ENCODE measurements at regions not wholly inside any gene's neighbourhood (a gene's known extent, or its start where the extent isn't known, plus 50 kb on each side); places are given as distances from the start of the nearest gene placed in this dataset.

GRCh38 chr18:1102848-1103247 lies 198.2 kb downstream of the ADCYAP1 start:
- FAIRE-seq: no peak
- TF ChIP-seq CTCF (IDR thresholded peaks at IDR 0.05; ENCODE audit: insufficient read depth, low read length, severe bottlenecking): no peak

DNA sequence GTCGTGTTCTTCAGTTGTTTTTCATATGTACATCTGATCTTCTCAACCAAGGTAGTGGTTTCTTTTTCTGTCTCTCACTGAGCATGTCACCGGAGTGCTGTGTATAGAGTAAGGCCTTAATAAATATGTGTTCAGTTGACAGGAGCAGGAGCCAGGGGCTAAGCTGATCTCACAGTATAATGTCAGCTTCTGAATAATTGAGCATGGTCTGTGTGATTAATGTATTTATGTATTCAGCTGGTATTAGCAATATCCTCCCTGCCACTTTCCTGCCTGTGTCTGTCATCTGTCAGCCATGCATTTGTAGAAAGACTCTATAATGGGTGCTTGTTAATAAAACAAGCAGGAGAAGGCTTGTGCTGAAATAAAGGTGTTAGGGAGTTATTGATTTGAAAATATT lies 198.9 kb downstream of the ADCYAP1 start:
- DNase-seq (ENCODE audit: low read depth): no peak
- Histone ChIP-seq H3K27me3 (ENCODE audit: control insufficient read depth, insufficient read depth, low read length) (no peaks in the 10 kb centered on the region), H3K4me3 (ENCODE audit: low read depth, low read length) (no peak overlapping the region), H3K36me3 (ENCODE audit: control insufficient read depth, insufficient read depth, low read length) (no peaks in the 10 kb centered on the region)
- no peak for FAIRE-seq
- no peak for TF ChIP-seq CTCF (IDR thresholded peaks at IDR 0.05; ENCODE audit: insufficient read depth, low read length, severe bottlenecking)

More at GRCh38 chr18:1102848-1103247, 198.2 kb downstream of the ADCYAP1 start:
- no peak overlapping the region for H3K4me3 ChIP-seq (ENCODE audit: low read depth, low read length)
- DNase-seq (ENCODE audit: low read depth): no peak
- no peaks in the 10 kb centered on the region for H3K36me3 ChIP-seq (ENCODE audit: control insufficient read depth, insufficient read depth, low read length)
- no peaks in the 10 kb centered on the region for H3K27me3 ChIP-seq (ENCODE audit: control insufficient read depth, insufficient read depth, low read length)

GRCh38 chr18:1104181-1104881 lies 199.7 kb downstream of the ADCYAP1 start:
- Histone ChIP-seq H3K4me3 (ENCODE audit: low read depth, low read length) (no peak overlapping the region), H3K27me3 (ENCODE audit: control insufficient read depth, insufficient read depth, low read length) (no peaks in the 10 kb centered on the region), H3K36me3 (ENCODE audit: control insufficient read depth, insufficient read depth, low read length) (no peaks in the 10 kb centered on the region)
- DNase-seq (ENCODE audit: low read depth) (no peak), FAIRE-seq (no peak)
- TF ChIP-seq CTCF (IDR thresholded peaks at IDR 0.05; ENCODE audit: insufficient read depth, low read length, severe bottlenecking): no peak

DNA sequence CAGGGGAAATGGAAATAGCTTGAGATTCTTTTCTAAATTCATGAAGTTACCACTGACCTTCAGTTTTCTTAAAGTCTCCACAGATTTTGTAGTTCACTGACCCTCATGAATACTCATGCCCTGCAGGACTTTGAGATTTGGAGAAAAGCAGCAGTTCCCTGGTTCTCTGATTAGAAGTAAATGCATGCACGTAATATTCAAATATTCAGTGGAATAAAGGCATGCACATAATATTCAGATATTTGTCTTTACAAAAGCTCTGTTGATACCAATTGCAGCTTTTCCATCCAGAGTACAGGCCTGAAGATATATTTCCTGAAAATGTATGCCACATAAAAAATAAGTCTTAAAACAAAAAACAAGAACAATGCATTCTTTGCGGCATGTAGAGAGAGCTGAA lies 219.8 kb downstream of the ADCYAP1 start:
- Histone ChIP-seq H3K36me3 (ENCODE audit: control insufficient read depth, insufficient read depth, low read length) (no peaks in the 10 kb centered on the region), H3K27me3 (ENCODE audit: control insufficient read depth, insufficient read depth, low read length) (no peaks in the 10 kb centered on the region), H3K4me3 (ENCODE audit: low read depth, low read length) (no peak overlapping the region)
- TF ChIP-seq CTCF (IDR thresholded peaks at IDR 0.05; ENCODE audit: insufficient read depth, low read length, severe bottlenecking): no peak
- DNase-seq (ENCODE audit: low read depth): no peak
- FAIRE-seq: no peak

DNA sequence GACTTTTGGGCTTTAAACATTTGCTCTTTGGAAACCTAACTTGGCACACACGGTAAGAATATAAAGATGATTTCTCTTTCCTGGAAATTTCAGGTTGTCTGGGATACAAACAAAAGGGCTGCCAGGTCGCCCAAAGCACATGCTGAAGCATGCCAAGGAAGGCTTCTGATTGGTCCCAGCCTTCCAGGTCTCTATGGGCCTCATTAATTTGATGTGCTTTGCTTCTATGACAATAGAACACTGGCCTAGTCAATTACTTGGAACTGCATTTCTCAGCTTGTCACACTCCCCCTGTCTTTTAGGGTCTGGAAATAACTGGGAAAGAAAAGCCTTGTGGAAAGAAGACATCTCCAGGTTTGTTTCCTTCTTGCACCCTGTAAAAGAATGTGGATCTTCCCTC lies 228.9 kb downstream of the ADCYAP1 start:
- no peak for DNase-seq (ENCODE audit: low read depth)
- no peak for TF ChIP-seq CTCF (IDR thresholded peaks at IDR 0.05; ENCODE audit: insufficient read depth, low read length, severe bottlenecking)
- Histone ChIP-seq H3K36me3 (ENCODE audit: control insufficient read depth, insufficient read depth, low read length) (no peaks in the 10 kb centered on the region), H3K27me3 (ENCODE audit: control insufficient read depth, insufficient read depth, low read length) (no peaks in the 10 kb centered on the region), H3K4me3 (ENCODE audit: low read depth, low read length) (no peak overlapping the region)
- no peak for FAIRE-seq

DNA sequence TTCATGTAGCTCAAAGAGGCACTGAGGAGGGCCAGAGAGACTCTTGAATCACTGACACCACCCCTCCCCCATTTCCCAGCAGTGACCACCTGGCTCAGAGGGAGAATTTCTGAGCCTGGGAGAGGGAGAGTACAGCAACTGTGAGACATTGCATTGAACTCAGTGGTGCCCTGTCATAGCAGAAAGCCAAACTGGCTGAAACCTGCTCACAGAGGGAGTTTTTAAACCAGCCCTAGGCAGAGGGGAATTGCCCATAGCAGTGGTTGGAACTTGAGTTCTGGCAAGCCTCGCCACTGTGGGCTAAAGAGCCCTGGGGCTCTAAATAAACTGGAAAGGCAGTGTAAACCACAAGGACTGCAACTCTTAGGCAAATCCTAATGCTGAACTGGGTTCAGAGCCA lies 243.1 kb downstream of the ADCYAP1 start:
- Histone ChIP-seq H3K4me3 (ENCODE audit: low read depth, low read length) (no peak overlapping the region), H3K27me3 (ENCODE audit: control insufficient read depth, insufficient read depth, low read length) (no peaks in the 10 kb centered on the region), H3K36me3 (ENCODE audit: control insufficient read depth, insufficient read depth, low read length) (no peaks in the 10 kb centered on the region)
- FAIRE-seq: no peak
- DNase-seq (ENCODE audit: low read depth): no peak
- no peak for TF ChIP-seq CTCF (IDR thresholded peaks at IDR 0.05; ENCODE audit: insufficient read depth, low read length, severe bottlenecking)

Data from bronchial epithelial cell (primary cell).